ENCODE measurements at regions not wholly inside any gene's neighbourhood (a gene's known extent, or its start where the extent isn't known, plus 50 kb on each side); places are given as distances from the start of the nearest gene placed in this dataset.
"Not testable (repeated sequence)": the region's sequence is repeated elsewhere in the genome, so short reads cannot be mapped to it uniquely, and the experiment has no call there.

- no peak for DNase-seq
- no peaks in the 10 kb centered on the region for H3K27me3 ChIP-seq
These were observed 1622.7 kb upstream of the CELF4 start for GRCh38 chr18:39188278-39188677.

GRCh38 chr18:39186008-39186407 lies 1620.4 kb upstream of the CELF4 start:
- H3K4me3 ChIP-seq = no peak overlapping the region
- no peaks in the 10 kb centered on the region for H3K9me3 ChIP-seq
- no peaks in the 10 kb centered on the region for H3K27me3 ChIP-seq
- no peak for DNase-seq
- no peaks in the 10 kb centered on the region for H3K36me3 ChIP-seq

More at GRCh38 chr18:39188278-39188677, 1622.7 kb upstream of the CELF4 start:
- Histone ChIP-seq H3K36me3 (no peaks in the 10 kb centered on the region), H3K9me3 (no peaks in the 10 kb centered on the region), H3K4me3 (no peak overlapping the region)

- Histone ChIP-seq H3K27me3 (no peaks in the 10 kb centered on the region), H3K4me3 (no peak overlapping the region), H3K9me3 (no peaks in the 10 kb centered on the region), H3K36me3 (no peaks in the 10 kb centered on the region)
- no peak for DNase-seq
These were observed 1618.6 kb upstream of the CELF4 start for GRCh38 chr18:39184176-39184575.

GRCh38 chr18:39178166-39178565 lies 1612.6 kb upstream of the CELF4 start:
- no peaks in the 10 kb centered on the region for H3K9me3 ChIP-seq
- no peaks in the 10 kb centered on the region for H3K36me3 ChIP-seq

GRCh38 chr18:39172695-39173421 lies 1607.3 kb upstream of the CELF4 start:
- Histone ChIP-seq H3K36me3 (no peaks in the 10 kb centered on the region), H3K9me3 (no peaks in the 10 kb centered on the region), H3K27me3 (no peaks in the 10 kb centered on the region), H3K4me3 (no peak overlapping the region)
- no peak for DNase-seq

More at GRCh38 chr18:39178166-39178565, 1612.6 kb upstream of the CELF4 start:
- no peak overlapping the region for H3K4me3 ChIP-seq
- DNase-seq = no peak
- H3K27me3 ChIP-seq = no peaks in the 10 kb centered on the region

GRCh38 chr18:39168723-39169122 lies 1603.1 kb upstream of the CELF4 start:
- H3K36me3 ChIP-seq = no peaks in the 10 kb centered on the region
- H3K4me3 ChIP-seq = no peak overlapping the region
- no peaks in the 10 kb centered on the region for H3K27me3 ChIP-seq
- no peak for DNase-seq
- no peaks in the 10 kb centered on the region for H3K9me3 ChIP-seq

- no peaks in the 10 kb centered on the region for H3K9me3 ChIP-seq
- no peak overlapping the region for H3K4me3 ChIP-seq
- H3K27me3 ChIP-seq = no peaks in the 10 kb centered on the region
- no peak for DNase-seq
- H3K36me3 ChIP-seq = no peaks in the 10 kb centered on the region
These were observed 1602.4 kb upstream of the CELF4 start for GRCh38 chr18:39167990-39168389.

- no peak overlapping the region for H3K4me3 ChIP-seq
- H3K27me3 ChIP-seq = no peaks in the 10 kb centered on the region
- no peaks in the 10 kb centered on the region for H3K9me3 ChIP-seq
- no peaks in the 10 kb centered on the region for H3K36me3 ChIP-seq
- DNase-seq = no peak
These were observed 1601.2 kb upstream of the CELF4 start for GRCh38 chr18:39166776-39167175.

GRCh38 chr18:39162013-39162827 lies 1596.6 kb upstream of the CELF4 start:
- DNase-seq = no peak
- no peak overlapping the region for H3K4me3 ChIP-seq
- H3K27me3 ChIP-seq = no peaks in the 10 kb centered on the region
- H3K36me3 ChIP-seq = no peaks in the 10 kb centered on the region
- no peaks in the 10 kb centered on the region for H3K9me3 ChIP-seq

GRCh38 chr18:39149211-39149806 lies 1583.7 kb upstream of the CELF4 start:
- no peak for DNase-seq
- Histone ChIP-seq H3K36me3 (no peaks in the 10 kb centered on the region), H3K27me3 (no peaks in the 10 kb centered on the region), H3K4me3 (no peak overlapping the region), H3K9me3 (peaks cover 4% of the 10 kb centered on the region; the same call in 1 of the 2 replicates)

- no peak for DNase-seq
- H3K27me3 ChIP-seq = no peaks in the 10 kb centered on the region
- no peaks in the 10 kb centered on the region for H3K9me3 ChIP-seq
- no peaks in the 10 kb centered on the region for H3K36me3 ChIP-seq
- no peak overlapping the region for H3K4me3 ChIP-seq
These were observed 1568.7 kb upstream of the CELF4 start for GRCh38 chr18:39134255-39134654.

GRCh38 chr18:39127538-39127937 lies 1561.9 kb upstream of the CELF4 start:
- not testable (repeated sequence) for H3K4me3 ChIP-seq, H3K9me3 ChIP-seq, DNase-seq, H3K36me3 ChIP-seq, H3K27me3 ChIP-seq

- no peaks in the 10 kb centered on the region for H3K9me3 ChIP-seq
- no peaks in the 10 kb centered on the region for H3K27me3 ChIP-seq
- no peaks in the 10 kb centered on the region for H3K36me3 ChIP-seq
- no peak for DNase-seq
- H3K4me3 ChIP-seq = no peak overlapping the region
These were observed 1548.2 kb upstream of the CELF4 start for GRCh38 chr18:39113790-39114189.

GRCh38 chr18:39105104-39105503 lies 1539.5 kb upstream of the CELF4 start:
- H3K9me3 ChIP-seq = no peaks in the 10 kb centered on the region
- H3K27me3 ChIP-seq = no peaks in the 10 kb centered on the region
- no peaks in the 10 kb centered on the region for H3K36me3 ChIP-seq
- H3K4me3 ChIP-seq = no peak overlapping the region
- no peak for DNase-seq

GRCh38 chr18:39072970-39073369 lies 1507.4 kb upstream of the CELF4 start:
- H3K4me3 ChIP-seq = no peak overlapping the region
- H3K27me3 ChIP-seq = no peaks in the 10 kb centered on the region
- H3K9me3 ChIP-seq = no peaks in the 10 kb centered on the region
- no peaks in the 10 kb centered on the region for H3K36me3 ChIP-seq
- DNase-seq = no peak

- Histone ChIP-seq H3K4me3 (no peak overlapping the region), H3K9me3 (0 out of 2 replicates have a peak, but pooled peaks cover 2% of the 10 kb centered on the region), H3K27me3 (peaks cover 2% of the 10 kb centered on the region; the same call in 1 of the 2 replicates), H3K36me3 (no peaks in the 10 kb centered on the region)
- no peak for DNase-seq
These were observed 1496.8 kb upstream of the CELF4 start for GRCh38 chr18:39062426-39062825.

GRCh38 chr18:39058386-39059000 lies 1492.9 kb upstream of the CELF4 start:
- Histone ChIP-seq H3K4me3 (no peak overlapping the region), H3K27me3 (no peaks in the 10 kb centered on the region), H3K36me3 (no peaks in the 10 kb centered on the region), H3K9me3 (0 out of 2 replicates have a peak, but pooled peaks cover 2% of the 10 kb centered on the region)
- DNase-seq = peak; percentile 4

Measured in MG63 (cell line).